ENCODE measurements at regions not wholly inside any gene's neighbourhood (a gene's known extent, or its start where the extent isn't known, plus 50 kb on each side); places are given as distances from the start of the nearest gene placed in this dataset.

DNA sequence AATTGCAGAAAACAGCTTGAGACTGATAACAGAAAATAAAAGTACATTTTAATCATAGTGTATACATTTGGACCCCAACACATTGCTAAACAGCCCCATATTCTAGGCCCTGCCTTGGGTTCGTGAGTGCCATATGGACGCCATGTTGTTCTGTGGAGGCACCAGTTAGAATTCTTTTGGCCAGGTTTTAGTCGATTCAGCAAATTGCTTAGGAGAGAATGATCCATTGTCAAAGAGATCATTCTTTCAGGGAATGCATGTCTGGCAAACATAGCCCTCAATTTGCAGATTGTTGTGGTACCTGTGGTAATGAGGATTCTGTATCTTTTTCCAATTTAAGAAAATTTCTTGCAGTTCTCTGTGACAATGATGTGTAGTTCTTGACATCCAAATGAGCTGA lies 183.6 kb upstream of the DDHD1 start:
- DNase-seq: no peak

DNA sequence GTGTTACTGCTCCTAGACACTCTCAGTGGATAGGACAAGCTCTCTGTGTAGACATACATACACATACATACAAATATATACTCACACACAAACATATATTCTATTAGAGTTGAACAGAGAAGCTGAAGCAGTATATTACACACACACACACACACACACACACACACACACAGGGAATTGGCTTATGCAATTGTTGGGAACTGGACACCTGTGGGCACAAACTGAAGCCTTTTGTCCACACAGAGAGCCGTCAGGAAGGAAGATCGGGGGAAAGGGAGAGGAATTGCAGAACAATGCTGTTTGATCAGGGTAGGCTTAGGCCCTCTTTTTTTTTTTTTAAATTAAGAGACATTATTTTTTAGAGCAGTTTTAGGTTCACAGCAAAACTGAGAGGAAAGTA lies 180.7 kb upstream of the DDHD1 start:
- DNase-seq: no peak

DNA sequence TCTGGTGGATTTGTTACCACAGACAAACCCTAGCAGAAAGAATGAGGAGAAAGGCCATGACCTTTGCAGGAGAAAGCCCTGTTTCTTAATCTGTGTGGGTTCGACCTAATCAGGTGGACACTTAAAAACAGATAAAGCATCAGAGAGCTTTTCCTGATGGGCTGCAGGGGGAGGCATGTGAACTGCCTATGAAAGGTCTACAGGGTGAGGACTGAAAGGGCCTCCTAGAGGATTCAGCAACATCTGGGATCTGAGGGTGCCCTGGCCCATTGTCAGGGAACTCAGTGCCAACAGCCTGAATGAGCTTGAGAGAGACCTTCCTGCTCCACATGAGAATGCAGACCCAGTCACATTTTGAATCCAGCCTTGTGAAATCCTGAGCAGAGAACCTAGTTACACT lies 178.8 kb upstream of the DDHD1 start:
- no peak for DNase-seq

DNA sequence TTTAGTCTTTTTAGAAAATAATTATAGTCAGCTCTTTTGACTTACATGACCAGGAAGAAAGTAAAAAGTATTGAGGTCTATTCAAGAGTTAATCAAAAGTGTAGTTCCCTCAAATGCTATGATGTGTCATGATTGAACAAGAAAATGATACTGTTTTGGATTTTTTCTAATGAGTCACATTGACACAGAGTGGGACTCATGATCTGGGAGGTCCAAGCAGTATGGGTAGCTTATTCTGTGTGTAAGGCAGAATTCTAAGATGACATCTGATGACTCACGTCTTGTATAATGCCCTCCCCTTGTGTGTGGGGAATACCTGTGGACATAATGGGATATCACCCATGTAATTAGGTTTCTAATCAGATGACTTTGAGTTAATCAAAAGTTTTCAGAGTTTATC lies 178.1 kb upstream of the DDHD1 start:
- no peak for DNase-seq

DNA sequence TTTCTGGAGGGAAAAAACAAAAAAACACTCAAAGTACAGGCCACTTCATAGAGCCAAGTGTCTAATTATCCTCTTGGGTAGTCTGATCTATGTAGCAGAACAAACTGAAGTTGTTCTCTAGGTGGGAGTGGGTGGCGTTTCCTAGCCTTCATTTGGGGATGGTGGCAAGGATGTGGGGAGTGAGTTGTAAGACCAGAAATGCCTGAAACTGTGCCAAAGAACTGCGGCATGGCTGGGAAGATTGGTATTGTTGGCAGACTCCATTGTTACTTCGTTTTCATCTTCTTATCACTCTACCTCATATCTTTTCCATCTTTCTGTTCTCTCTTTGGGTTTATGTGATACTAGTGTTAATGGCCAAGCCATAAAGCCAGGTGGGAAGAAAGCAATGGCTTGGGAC lies 177.3 kb upstream of the DDHD1 start:
- no peak for DNase-seq

DNA sequence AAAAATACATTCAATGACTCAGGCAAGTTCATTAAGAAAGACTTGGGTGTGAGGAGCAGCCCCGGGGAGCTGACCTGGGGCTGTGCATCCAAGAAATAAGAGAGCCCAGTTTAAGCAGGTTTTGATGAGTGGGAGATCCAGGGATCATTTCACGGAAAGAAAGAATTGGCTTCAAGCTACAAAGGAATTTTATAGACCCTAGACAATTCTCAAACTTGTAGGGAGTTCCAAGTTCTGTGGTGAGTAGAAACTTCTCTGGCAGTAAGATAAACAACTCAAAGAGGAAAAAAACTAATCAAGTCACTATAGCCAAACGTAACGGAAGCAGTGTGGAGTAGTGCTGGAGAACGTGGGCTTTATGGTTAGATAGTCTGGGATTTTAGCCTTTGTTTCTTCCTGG lies 175.7 kb upstream of the DDHD1 start:
- DNase-seq: no peak

DNA sequence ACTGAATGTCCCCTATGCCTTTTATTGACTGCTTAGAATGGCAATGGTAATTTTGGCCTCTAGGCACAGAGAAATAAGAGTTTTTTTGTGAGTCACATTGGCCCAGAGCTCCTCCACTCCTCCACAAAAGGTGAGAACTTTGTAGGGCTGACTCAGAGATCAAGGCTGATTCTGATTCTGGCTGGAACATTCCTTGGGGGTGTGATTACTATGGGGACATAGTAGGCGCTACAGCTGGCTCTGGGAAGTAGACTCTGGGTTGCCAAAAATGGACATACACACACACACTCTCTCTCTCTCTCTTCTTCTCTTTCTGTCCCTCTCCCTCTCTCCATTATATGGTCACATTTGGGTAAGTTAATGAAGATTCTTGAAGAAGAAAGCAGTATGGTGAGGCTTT lies 174.6 kb upstream of the DDHD1 start:
- no peak for DNase-seq

DNA sequence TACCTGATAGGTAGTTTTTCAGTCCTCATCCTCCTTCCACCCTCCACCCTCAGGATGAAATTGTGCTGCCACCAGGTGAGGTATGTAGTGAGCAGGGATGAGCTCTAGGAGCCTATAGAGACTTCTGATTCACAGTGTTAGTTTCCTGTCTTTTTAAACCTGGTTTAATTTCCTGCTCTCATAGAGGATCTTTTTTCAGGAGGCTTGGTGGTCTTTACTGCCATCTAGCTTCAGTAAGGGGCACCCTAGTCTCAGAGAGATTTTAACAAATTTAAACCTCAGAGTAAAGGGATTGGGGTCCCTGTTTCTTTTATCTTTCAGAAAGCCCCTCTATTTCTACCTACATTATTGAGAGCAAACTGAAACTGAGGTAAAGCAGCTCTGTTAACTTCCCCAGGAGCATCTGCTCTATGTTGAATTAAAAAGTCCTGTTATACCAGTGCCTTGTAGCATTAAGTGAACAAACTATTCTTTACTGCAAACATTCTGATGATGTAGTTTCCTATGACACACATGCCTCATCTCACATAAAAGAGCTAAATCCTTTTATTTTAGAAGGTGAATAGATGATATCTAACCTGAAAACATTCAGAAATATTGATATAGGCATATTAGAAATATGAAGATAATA lies 172.2 kb upstream of the DDHD1 start:
- DNase-seq: no peak

DNA sequence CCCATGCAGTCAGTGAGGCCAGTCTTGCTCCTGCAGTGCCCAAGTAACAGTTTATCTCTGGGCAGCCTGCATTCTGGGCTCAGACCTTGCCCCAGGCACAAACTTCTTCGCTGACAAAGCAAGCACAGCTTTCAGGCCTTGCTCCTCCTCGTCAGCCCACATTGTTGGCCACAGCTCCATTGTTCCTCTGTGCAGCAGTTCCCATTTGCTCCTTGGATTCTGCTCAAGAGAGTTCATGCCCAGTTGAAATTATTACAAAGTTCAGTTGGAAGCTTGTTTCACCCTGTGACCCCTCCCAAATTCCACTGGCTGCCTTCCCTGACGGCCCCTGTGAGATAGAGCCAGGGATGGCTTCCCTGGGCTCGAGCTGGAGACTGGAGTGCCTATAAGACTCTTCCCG lies 163.4 kb upstream of the DDHD1 start:
- no peak for DNase-seq

DNA sequence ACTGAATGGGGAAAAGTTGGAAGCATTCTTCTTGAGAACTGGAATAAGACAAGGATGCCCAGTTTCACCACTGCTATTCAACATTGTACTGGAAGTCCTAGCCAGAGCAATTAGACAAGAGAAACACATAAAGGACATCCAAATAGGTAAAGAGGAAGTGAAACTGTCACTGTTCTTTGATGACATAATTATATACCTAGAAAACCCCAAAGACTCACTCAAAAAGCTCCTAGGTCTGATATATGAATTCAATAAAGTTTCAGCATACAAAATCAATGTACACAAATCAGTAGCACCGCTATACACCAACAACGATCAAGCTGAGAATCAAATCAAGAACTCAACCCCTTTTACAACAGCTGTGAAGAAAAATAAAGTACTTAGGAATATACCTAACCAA lies 157.3 kb upstream of the DDHD1 start:
- no peak for DNase-seq

DNA sequence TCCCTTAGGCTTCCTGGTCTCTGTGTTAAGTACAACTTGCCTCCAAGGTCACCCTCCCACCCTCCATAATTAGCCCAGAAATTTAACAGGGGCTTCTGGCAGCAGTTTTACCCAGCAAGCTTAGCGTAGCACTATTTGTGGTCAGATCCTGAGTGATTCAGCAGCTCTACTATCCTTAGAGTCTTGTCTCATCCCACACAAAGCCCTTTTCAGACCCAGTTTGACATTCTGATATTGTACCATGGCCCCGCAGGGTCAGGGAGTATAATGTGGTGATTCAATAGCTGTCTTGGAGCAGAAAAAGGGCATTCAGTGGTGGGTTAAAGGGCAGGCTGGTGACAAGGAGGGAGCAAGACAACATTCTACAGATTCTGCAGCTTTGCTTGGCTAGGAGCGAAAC lies 153.8 kb upstream of the DDHD1 start:
- DNase-seq: no peak

DNA sequence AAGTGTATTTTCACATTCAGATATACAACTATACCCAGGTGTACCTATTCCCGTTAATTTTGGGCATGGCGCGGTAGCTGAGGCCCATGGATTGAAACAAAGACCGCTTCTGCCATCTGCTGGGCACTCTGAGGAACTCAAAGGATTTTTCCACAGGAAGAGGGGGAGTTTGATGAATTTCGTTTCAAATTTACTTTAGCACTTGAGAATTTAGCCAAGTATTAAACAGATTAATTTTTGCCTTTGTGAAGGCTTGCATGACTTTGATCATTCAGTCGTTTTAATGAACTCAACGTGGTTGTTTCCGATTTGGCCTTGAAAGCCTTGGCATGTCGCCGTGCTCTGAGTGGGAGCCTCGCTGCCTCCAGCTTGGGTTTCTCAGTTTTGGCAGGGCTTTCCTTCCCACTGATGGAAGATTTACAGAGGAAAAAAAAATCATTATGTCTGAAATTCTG lies 153.2 kb upstream of the DDHD1 start:
- peak; percentile 31 for DNase-seq

DNA sequence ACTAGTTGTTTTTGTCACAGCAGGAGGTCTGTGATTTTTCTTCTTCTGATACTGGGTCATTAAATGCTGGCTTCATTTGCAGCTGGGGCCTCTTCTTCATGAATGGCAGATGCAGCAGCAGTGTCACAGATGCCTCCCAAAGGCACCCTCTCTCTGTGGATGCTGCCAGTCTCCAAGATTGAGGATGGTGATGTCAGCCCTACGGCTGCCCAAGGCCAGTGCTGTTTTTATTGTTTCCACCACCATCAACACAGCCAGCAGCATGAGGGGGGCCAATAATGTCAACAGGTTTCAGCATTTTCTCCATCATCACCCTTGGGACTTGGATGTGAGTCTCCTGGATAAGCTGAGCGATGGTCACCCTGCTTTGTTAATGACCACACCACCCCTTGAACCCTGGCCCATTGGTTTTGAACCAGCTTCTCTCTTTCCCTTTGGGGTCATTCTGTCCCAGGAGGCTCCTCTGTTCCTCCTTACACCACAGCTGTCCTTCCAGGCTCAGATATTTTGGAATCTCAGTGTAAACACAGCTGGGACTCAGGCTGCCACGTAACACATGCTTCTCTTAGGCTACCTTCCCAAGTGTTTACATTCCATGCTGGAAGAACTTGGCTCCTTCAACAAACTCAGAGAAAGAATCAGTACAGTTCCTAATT lies 151.7 kb upstream of the DDHD1 start:
- no peak for DNase-seq

DNA sequence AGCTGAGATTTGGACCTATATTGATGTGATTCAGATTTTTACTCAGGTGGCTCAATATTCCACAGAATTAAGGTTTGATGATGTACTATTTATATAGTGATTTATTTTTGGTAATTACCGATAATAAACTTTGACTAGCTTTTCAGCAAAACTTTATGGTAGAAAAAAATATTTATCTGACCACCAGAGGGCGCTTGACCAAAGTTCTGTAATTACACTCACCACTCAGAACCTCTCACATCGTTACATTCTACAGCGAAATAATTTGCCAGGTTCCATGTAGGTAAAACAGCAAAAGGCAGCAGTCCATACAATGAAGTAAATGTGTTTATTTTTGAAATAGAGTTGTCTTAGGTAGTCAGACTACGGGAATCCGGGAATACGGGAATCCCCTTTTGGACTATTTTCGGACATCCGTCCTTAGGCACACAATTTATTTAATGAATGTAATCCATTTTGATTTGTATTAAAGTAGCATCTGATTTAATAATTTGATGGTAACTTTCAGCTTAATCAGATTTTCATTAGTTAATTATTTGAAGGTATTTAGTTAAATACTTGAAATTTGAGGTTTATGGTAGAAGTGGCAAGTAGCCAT lies 143.0 kb upstream of the DDHD1 start:
- DNase-seq: peak; percentile 59

DNA sequence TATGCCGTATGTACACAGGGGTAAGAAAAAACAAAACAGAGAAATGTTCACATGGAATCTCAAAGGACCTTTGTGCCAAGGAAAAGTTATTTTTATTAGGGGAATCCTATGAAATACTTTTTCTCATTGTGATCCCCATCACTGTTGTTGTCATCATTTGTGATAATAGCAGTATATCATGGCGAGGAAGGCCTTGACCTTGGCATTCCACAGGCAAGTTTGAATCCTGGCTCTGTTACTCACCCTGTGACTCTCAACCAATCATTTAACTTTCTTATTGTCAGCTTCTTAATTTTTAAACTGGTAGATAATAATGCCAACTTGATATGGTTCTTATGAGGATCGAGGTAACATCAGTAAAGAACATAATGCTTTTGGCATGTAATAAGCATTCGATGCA lies 142.2 kb upstream of the DDHD1 start:
- no peak for DNase-seq

DNA sequence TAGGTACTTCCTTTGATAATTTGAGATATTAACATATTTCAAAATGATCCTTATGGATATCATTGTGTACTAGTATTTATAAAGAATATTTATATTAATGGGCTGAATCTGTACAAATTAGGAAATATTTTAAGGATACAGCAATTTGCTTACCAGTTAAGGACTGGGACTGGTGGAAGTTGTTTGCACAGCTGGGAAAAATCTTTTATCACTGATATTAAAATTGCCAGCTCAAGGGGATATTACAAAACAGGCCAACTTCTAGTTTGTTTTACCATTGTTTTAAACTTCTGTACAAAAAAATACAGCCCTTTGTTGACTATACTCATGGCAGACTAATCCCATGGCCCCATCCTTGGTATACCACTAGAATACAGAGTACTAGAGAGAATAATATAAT lies 133.2 kb upstream of the DDHD1 start:
- no peak for DNase-seq

DNA sequence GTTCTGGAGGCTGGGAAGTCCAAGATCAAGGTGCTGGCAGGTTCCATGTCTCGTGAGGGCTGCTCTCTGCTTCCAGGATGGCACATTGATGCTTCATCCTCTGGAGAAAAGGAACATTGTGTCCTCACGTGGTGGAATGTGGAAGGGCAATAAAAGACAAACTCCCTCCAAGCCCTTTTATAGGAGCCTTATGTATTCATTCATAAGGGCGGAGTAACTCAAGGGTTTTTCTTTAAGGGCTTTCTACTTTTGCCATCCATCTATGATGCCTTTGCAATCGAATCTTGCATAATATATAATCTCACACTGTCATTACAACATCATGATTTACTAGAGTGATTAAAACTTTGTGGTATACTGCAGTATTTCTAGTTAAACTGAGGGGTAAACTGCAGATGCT lies 132.7 kb upstream of the DDHD1 start:
- no peak for DNase-seq

DNA sequence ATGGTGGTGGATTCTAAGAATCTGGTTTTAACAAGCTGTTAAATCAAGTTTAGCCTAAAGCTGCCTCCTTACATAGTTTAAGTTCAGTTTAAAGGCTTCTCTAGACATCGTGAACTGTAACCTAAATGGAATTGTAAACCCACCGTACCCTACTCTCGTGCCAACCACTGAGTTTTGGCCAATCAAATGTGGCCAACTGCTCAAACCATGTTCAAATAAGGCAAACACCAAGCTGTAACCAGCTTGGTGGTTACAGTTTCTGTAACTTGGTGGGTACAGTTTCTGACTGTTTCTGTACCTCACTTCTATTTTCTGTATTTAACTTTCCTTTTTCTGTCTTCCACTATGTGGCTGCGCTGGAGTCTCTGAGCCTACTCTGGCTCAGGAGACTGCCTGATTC lies 131.9 kb upstream of the DDHD1 start:
- no peak for DNase-seq

DNA sequence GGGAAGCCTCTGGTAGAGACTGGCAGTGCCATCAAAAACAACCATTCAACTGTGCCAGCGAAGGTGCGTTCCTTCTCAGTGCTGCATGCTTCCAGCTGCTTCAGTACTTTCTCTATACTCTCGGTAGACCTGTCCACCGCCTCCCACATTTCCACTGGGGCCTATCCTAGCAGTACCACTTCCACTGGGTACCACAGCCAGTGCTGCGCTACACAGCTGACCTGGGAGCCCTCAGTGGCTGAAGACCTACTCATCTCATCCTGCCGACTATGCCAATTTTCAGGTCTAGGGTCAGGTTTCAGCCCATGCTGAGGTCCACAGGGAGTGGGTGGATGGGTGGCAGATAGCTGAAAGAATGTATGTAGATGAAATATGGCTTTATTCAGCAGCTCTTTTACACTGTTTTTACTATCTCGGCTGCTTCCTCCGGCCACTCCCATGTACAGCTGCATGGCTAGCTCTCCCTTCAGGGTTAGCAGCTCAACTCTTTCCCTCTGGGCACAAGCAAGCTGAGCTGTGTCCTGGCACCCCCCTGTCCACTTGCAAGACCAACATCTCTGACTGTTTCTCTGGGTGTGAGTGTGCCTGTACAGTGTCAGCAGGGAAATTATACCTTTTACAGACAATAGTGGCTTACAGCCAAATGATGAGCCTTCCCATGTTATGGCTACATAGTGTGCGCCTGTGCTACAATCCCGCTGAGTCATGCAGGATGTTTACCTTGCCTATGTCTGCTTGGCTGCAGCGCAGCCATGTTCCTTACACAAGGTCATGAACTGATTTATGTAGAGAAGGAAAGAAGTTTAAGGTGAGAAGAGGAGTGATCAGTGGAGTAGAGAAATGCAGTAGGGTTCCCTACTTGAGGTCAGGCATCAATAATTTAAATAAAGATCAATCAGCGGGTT lies 125.7 kb upstream of the DDHD1 start:
- DNase-seq: no peak

DNA sequence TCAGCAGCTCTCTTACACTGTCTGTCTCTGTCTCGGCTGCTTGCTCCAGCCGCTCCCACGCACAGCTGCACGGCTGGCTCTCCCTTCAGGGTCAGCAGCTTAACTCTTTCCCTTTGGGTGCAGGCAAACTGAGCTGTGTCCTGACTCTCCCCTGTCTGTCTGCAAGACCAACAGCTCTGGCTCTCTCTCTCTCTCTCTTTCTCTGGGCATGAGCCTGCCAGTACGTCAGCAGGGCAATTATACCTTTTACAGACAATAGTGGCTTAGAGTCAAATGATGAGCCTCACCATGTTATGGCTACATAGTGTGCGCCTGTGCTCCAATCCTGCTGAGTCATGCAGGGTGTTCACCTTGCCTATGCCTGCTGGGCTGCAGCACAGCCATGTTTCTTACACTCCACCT lies 120.5 kb upstream of the DDHD1 start:
- no peak for DNase-seq

DNA sequence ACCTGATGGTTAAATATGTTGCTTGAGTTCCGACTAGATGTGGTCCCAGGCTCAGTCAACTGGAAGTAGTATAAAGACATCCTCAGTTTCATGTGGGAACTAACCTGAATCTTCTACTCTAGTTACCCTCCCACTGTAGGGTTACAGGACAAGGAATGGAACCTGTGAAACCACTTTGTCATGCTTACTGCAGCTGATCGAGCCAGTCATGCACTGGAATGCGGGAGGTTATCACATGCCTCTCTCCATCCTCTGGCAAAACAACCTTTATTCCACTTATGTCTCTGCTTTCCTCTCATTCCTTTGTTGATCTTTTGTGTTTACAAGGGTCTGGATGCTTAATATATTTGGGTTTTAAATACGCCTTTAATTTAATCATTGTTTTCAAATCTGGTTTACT lies 111.9 kb upstream of the DDHD1 start:
- no peak for DNase-seq

DNA sequence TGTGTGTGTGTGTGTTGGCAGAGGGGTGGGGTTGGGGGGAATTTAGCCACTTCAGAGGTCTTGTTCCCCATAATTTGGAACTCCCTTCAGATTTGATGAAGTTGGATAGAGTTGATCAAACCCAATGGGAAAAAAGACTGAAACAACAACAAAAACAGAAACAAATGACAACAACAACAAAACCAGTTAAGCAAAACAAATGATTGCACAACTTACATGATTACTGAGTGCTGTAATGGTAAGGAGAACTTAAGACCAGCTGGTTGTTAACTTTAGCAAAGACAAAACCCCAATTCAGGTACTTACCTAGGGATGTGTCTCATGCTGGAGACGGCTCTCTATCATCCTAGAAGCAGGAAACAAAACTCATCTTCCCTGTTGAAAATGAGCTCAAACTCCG lies 107.8 kb upstream of the DDHD1 start:
- no peak for DNase-seq

DNA sequence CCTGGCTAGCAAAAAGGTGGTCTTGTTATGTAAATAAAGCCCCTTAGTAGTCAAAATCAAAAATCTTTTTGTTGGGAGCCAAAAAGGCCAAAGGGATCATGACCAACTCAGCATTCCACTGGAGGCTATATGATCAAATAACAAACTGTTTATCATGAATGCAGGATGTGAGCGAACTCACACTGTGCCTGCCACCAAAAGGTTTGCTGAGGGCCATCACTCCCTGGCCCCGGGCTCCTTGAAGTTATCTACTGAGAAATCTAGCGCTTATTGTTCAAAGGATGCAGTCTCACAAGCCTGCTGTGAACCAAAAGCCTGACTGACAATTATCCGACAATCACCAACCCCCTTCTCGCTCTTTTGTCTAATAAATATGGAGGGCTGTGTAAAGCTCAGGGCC lies 107.2 kb upstream of the DDHD1 start:
- no peak for DNase-seq

DNA sequence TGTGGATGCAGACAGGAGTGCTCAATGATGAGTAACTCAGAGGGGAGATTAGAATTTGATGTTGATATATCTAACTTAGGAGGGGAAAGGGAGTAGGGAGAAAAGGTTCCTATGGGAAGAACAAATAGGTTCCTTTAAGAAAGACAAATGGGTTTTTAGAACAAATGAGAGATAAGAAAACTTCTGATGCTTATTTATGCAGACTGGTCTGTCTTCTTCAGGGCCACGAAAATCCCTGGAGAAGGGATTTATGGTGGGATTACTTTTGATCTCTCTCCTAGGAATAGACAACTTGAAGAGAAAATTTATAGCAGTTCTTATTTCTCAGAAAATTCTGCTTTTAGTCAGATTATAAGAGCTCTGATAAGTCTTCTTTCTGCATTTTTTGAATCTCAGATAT lies 99.0 kb upstream of the DDHD1 start:
- no peak for DNase-seq

Measured in CD4-positive, alpha-beta T cell treated with Interleukin-4 for 4 hours (primary cell).